Chondrocyte (in vitro differentiated cells): ENCODE measurements at regions not wholly inside any gene's neighbourhood (a gene's known extent, or its start where the extent isn't known, plus 50 kb on each side); places are given as distances from the start of the nearest gene placed in this dataset.

Source experiments
- DNase-seq: peaks from one replicate; pipeline ENCODE4 v3.0.0; 2021; ENCODE audit warnings: mixed read lengths, low spot score
- H3K27ac Mint-ChIP-seq: one replicate; pipeline ENCODE4 v1.8.0; 2021; ENCODE audit warnings: mild to moderate bottlenecking, moderate library complexity, mixed read lengths; ENCODE audit not compliant: unreplicated experiment
- H3K27me3 Mint-ChIP-seq: 2 replicates; pipeline ENCODE4 v1.8.0; 2021; ENCODE audit warnings: low read depth, mixed read lengths
- H3K36me3 Mint-ChIP-seq: 2 replicates; pipeline ENCODE4 v1.8.0; 2021; ENCODE audit warnings: low read depth, mixed read lengths
- H3K4me1 Mint-ChIP-seq: 2 replicates; pipeline ENCODE4 v1.8.0; 2021; ENCODE audit warnings: low read depth, mild to moderate bottlenecking, mixed read lengths
- H3K4me3 Mint-ChIP-seq: one replicate; pipeline ENCODE4 v1.8.0; 2021; ENCODE audit warnings: mild to moderate bottlenecking, moderate library complexity, mixed read lengths; ENCODE audit not compliant: unreplicated experiment
- H3K9me3 Mint-ChIP-seq: 2 replicates; pipeline ENCODE4 v1.8.0; 2021; ENCODE audit warnings: low read depth, mixed read lengths
- CTCF ChIP-seq: fragments of 200-600 bp; sonication (generic); IDR thresholded peaks from 2 replicates; pipeline ENCODE4 v1.5.0; 2021; ENCODE audit warnings: antibody characterized with exemption, mild to moderate bottlenecking, moderate library complexity

GRCh38 chr14:39773387-39774126, 341.3 kb upstream of the FBXO33 start:
- Mint-ChIP-seq H3K4me1 (no peaks in the 10 kb centered on the region), H3K27me3 (no peaks in the 10 kb centered on the region), H3K4me3 (no peak overlapping the region), H3K9me3 (peaks cover 14% of the 10 kb centered on the region), H3K36me3 (no peaks in the 10 kb centered on the region), H3K27ac (no peak overlapping the region)
- TF ChIP-seq CTCF, result no peak
- DNase-seq, result no peak

GRCh38 chr14:39772627-39773026, 340.4 kb upstream of the FBXO33 start:
- no peak overlapping the region for H3K4me3 Mint-ChIP-seq
- peaks cover 9% of the 10 kb centered on the region for H3K9me3 Mint-ChIP-seq
- no peak overlapping the region for H3K27ac Mint-ChIP-seq
- H3K27me3 Mint-ChIP-seq, result peaks cover 2% of the 10 kb centered on the region
- no peaks in the 10 kb centered on the region for H3K36me3 Mint-ChIP-seq
- no peak for TF ChIP-seq CTCF
- no peaks in the 10 kb centered on the region for H3K4me1 Mint-ChIP-seq
- no peak for DNase-seq

- no peak for DNase-seq
- peaks cover 4% of the 10 kb centered on the region for H3K27me3 Mint-ChIP-seq
- no peak overlapping the region for H3K4me3 Mint-ChIP-seq
- H3K27ac Mint-ChIP-seq, result no peak overlapping the region
- H3K4me1 Mint-ChIP-seq, result no peaks in the 10 kb centered on the region
- TF ChIP-seq CTCF, result no peak
- no peaks in the 10 kb centered on the region for H3K9me3 Mint-ChIP-seq
- H3K36me3 Mint-ChIP-seq, result no peaks in the 10 kb centered on the region
These were observed 336.4 kb upstream of the FBXO33 start for GRCh38 chr14:39768589-39768988.

- no peak for TF ChIP-seq CTCF
- DNase-seq, result no peak
- H3K27me3 Mint-ChIP-seq, result peaks cover 12% of the 10 kb centered on the region
- no peaks in the 10 kb centered on the region for H3K36me3 Mint-ChIP-seq
- no peak overlapping the region for H3K27ac Mint-ChIP-seq
- H3K4me1 Mint-ChIP-seq, result no peaks in the 10 kb centered on the region
- no peak overlapping the region for H3K4me3 Mint-ChIP-seq
- H3K9me3 Mint-ChIP-seq, result no peaks in the 10 kb centered on the region
These were observed 334.3 kb upstream of the FBXO33 start for GRCh38 chr14:39766397-39767000.

GRCh38 chr14:39765676-39766075, 333.4 kb upstream of the FBXO33 start:
- H3K4me1 Mint-ChIP-seq, result no peaks in the 10 kb centered on the region
- no peak for DNase-seq
- peaks cover 12% of the 10 kb centered on the region for H3K27me3 Mint-ChIP-seq
- H3K36me3 Mint-ChIP-seq, result no peaks in the 10 kb centered on the region
- no peak overlapping the region for H3K4me3 Mint-ChIP-seq
- no peak for TF ChIP-seq CTCF
- no peaks in the 10 kb centered on the region for H3K9me3 Mint-ChIP-seq
- H3K27ac Mint-ChIP-seq, result no peak overlapping the region
